GM19043 (cell line): ENCODE measurements at regions not wholly inside any gene's neighbourhood (a gene's known extent, or its start where the extent isn't known, plus 50 kb on each side); places are given as distances from the start of the nearest gene placed in this dataset.
"Not testable (repeated sequence)": the region's sequence is repeated elsewhere in the genome, so short reads cannot be mapped to it uniquely, and the experiment has no call there.

Source experiments
- ATAC-seq: cut with Tn5 transposase; IDR thresholded peaks from one replicate; pipeline ENCODE4 v1.9.1; 2021; ENCODE audit warnings: low read depth; ENCODE audit not compliant: unreplicated experiment

- no peak for ATAC-seq
Observed at GRCh38 chr3:124043023-124043422, 51.1 kb upstream of the ROPN1 start.

- no peak for ATAC-seq
Observed at GRCh38 chr3:124044956-124045355, 53.0 kb upstream of the ROPN1 start.

- no peak for ATAC-seq
Observed at GRCh38 chr3:124048967-124049798, 57.3 kb upstream of the ROPN1 start.

GRCh38 chr3:124051636-124052035 lies 59.7 kb upstream of the ROPN1 start:
- no peak for ATAC-seq

GRCh38 chr3:124053871-124054270 lies 61.9 kb upstream of the ROPN1 start:
- no peak for ATAC-seq

GRCh38 chr3:124056846-124057245 lies 64.9 kb upstream of the ROPN1 start:
- ATAC-seq, result no peak

GRCh38 chr3:124057420-124057819 lies 65.5 kb upstream of the ROPN1 start:
- no peak for ATAC-seq

- ATAC-seq, result no peak
Observed at GRCh38 chr3:124059580-124059979, 67.7 kb upstream of the ROPN1 start.

- no peak for ATAC-seq
Observed at GRCh38 chr3:124063197-124063909, 71.4 kb upstream of the ROPN1 start.

- no peak for ATAC-seq
Observed at GRCh38 chr3:124064050-124064449, 72.1 kb upstream of the ROPN1 start.

- ATAC-seq, result not testable (repeated sequence)
Observed at GRCh38 chr3:124066543-124066942, 74.6 kb upstream of the ROPN1 start.

GRCh38 chr3:124069706-124070105 lies 77.8 kb upstream of the ROPN1 start:
- not testable (repeated sequence) for ATAC-seq

- ATAC-seq, result not testable (repeated sequence)
Observed at GRCh38 chr3:124075090-124075489, 83.2 kb upstream of the ROPN1 start.

GRCh38 chr3:124075753-124076152 lies 83.8 kb upstream of the ROPN1 start:
- no peak for ATAC-seq

GRCh38 chr3:124076235-124076634 lies 84.3 kb upstream of the ROPN1 start:
- no peak for ATAC-seq

GRCh38 chr3:124078953-124079911 lies 87.3 kb upstream of the ROPN1 start:
- no peak for ATAC-seq

GRCh38 chr3:124079912-124080276 lies 88.0 kb upstream of the ROPN1 start:
- ATAC-seq, result no peak

- no peak for ATAC-seq
Observed at GRCh38 chr3:124082343-124082742, 90.4 kb upstream of the ROPN1 start.

- no peak for ATAC-seq
Observed at GRCh38 chr3:124084022-124084881, 92.3 kb upstream of the ROPN1 start.

GRCh38 chr3:124088801-124089200 lies 96.9 kb upstream of the ROPN1 start:
- ATAC-seq, result no peak
